ENCODE measurements at regions not wholly inside any gene's neighbourhood (a gene's known extent, or its start where the extent isn't known, plus 50 kb on each side); places are given as distances from the start of the nearest gene placed in this dataset.

- TF ChIP-seq CTCF (IDR thresholded peaks at IDR 0.05; ENCODE audit: borderline replicate concordance, extremely low read depth, low read length, poor library complexity, severe bottlenecking): no peak
- TF ChIP-seq EZH2 (IDR thresholded peaks at IDR 0.05; ENCODE audit: borderline replicate concordance, low read depth, low read length, severe bottlenecking): no peak
These were observed 598.0 kb upstream of the SOX11 start for GRCh38 chr2:5094192-5094591.

Measured in DND-41 (cell line).